ENCODE measurements at regions not wholly inside any gene's neighbourhood (a gene's known extent, or its start where the extent isn't known, plus 50 kb on each side); places are given as distances from the start of the nearest gene placed in this dataset.

DNA sequence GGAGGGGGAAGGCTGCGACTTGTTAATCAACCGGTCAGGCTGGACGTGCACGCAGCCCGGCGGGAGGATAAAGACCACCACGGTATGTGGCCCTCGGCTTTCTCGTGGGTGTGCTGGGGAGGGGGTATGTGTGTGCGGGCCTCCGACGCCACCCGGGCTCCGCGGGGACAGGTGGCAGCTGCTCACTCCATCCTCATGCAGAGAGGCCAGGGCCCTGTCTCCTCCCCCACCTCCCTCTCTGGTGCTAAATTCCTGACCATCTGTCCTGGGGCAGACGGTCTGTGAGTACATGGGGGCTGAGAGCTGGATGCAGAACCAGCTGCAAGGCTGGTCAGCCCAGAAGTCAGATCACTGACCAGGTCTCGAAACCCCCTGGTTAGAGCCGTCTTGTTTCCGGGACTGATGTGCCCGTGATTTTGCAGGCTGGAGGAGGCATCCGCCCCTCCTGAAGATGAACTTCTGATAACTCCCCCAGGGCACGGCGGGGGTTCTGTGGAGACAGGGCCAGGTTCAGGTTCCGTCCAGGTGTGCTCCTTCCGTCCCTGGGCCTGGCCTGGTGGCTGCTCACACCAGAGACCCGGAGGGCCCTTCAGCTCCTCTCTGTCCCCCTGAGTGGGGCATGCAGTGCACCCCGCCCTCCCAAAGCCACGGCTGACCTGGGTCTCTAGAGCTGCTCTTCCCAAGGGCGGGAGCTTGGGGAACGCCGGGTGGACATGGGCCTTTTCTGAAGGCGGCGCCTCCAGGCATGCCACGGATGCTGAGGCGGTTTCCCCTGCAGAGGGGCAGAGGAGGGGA lies 1119.7 kb downstream of the BRD1 start:
- intact Hi-C loops (cut with DNase I) = no loop called here
- DNase-seq (ENCODE audit: low spot score) = peak; percentile 80

DNA sequence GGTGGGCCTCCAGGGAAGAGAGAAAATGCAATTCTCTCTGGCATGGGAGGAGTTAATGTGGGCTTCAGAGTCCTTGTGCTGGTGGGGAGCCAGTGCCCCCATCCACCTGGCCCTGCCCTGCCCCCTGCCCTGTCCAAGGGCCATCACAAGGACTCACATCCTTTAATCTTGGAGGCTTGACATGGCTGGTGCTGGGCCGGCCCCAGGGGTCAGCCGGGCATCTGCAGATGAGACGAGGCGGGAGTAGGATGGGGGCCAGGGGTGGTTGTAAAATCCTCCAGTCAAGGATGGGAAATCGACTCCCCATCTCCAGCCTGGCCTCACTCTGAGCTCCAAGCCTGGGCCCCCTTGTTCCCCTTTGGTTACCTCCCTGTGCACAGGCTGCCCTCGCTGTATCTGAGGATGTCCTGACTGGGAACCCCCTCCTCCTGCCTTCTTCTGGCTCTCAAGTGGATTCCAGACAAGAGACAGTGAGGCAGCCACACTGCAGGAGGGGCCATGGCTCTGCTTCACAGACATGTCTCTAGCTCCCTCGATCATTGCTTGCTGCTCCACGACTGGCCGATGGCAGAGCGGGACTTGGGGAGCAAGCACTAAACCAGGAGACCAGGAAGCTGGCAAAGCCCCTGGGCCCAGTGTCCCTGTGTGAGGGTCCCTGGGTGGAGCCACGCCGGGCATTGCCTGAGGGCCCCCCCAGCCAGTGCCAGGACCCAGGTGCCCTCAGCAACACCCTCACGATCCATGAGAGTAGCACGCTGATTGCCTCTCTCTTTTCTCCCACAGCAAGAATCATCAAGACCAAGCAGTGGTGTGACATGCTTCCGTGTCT lies 1120.5 kb downstream of the BRD1 start:
- peak; percentile 38 for DNase-seq (ENCODE audit: low spot score)
- intact Hi-C loops (cut with DNase I) = no loop called here

DNA sequence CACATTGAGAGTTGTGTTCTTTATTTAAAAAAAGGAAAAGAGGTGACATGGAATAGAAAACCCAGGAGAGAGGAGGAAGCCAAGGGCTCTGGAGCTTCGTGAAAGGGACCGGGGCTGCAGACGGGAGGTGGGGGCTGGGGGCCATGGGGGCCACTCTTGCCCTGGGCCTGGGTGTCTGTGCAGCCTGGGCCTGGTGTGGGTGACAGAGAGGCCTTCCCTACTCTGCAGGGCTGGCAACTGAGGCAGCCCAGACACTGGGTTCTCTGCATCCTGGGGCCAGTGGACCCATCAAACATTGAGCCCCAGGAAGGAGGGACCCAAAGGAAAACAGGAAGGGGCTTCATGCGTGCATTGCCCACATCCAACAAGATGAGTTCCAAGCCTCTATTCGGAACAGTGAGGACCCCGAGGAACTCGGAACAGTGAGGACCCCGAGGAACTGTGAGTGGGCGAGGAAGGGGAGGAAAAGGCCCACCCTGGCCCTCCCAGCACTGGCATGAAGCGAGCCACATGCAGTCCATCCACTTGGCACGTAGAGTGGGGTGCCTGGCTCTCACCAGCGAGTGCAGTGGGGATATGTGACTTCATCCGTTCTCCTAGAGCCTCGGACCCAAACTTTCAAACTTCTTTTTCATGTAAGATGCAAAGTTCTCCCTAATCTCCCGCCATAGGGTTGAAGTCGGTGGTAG lies 1121.6 kb downstream of the BRD1 start:
- intact Hi-C loops (cut with DNase I) = no loop called here
- DNase-seq (ENCODE audit: low spot score) = peak; percentile 68

DNA sequence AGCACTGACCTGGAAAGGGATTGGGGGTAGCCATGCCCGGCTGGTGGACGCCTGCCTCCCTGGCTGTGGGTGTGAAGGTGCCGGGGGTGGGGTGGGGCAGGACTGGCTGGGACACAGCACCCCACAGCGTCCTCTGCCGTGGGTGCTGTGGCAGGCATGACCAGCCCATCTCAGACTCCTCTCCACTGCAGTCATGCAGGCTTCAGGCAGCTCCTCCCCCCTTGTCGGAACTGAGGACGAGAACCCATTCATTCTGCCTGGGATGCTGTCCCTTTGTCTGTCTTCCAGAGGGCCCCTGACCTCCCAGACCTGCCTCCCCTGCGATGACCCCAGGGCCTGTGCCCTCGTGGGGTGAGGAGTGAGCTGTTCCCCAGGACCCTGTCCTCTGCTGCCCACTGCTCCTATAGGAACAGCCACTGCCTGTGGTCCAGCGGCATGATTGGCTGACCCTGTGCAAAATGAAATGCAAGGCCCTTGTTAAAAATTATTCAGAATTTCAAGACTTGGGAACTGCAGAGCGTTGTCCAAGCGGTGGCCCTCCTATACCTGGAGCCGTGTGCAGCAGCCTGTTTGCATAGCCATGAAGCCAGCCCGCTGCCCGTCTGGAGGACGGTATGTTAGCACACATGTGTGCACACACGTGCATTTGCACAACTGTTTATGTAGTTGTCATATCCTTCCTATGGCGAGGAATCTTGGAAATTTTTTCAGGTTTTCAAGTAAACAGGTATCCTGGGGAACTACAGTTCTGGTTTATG lies 1122.3 kb downstream of the BRD1 start:
- intact Hi-C loops (cut with DNase I) = no loop called here
- peak; percentile 73 for DNase-seq (ENCODE audit: low spot score)

DNA sequence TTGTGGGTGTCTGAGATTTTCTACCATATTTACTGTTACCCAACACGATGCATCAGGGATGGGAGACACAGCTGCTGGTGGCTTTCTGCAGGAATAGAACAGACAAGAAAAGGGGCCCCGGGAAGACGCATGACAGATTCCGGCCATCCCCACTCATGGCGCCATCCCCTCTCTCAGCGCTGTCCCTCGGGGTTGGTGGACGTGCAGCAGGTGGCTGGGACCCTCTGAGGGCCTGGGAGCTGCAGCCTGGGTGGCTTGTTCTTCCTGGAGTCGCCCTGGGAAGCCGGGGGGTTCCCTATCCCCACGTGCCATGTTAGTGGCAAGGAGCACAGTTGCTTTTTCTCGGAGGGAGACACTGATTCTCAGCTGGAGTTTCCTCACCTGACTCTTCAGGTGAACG lies 1123.3 kb downstream of the BRD1 start:
- intact Hi-C loops (cut with DNase I) = no loop called here
- peak; percentile 31 for DNase-seq (ENCODE audit: low spot score)

DNA sequence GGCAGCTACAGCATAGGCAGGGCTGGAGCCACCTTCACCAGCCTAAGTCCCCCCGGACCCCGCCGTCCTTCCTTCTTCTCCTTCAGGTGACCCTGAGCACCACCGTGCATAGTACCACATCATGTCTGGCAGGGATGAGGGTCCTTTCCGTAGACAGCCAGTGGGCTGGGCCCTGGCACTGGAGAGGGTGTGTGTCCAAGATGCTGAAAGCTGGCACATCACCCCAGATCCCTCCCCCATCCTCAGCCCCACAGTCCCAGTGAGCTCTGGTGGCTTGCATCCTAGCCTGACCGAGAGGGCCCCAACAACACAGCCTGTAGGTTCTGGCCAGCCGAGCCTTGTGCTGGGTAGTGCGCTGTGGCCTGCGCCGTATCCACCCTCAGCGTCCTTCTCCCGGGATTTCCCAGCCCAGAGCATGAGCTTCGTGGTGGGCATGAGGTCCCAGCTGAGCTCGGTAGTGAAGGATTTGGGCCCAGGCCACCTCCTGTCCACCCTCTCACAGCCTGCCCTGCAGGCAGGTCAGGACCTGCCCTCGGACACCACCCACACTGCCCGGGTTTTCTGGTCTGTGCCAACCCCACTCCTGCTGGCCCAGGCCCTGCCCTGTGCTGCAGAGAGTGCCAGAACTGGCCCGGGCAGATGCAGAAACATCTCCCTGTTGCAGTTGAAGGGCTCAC lies 1124.3 kb downstream of the BRD1 start:
- peak; percentile 71 for DNase-seq (ENCODE audit: low spot score)
- intact Hi-C loops (cut with DNase I) = no loop called here

DNA sequence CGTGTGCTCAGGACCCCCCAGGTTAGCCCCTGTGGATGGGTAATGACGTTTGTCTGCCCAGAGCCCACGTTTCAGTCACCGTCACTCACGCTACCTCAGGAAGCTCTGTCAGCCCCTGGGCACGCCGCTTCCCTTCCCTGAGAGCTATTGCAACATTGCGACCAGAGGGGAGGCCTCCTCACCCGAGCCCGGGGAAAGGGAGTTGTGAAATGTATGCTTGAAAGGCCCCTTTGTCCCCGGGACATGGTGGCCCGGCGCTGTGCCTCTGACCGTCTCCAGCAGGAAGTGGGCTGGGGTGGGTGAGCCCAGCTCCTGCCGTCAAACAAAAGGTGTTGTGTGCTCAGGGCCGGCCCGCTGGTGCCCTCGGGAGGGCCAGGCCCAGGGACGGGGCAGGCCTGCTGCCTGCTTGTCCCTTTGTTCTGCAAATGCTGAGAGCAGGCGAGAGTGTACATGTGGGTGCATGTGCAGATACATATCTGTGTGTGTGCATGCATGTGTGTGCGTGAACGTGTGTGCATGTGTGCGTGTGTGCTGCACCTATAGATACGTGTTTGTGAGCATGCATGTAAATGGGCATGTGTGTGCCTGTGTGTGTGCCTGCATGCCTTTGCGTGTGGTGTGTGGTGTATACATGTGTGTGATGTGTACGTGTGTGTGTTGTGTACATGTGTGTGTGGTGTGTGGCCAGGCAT lies 1125.0 kb downstream of the BRD1 start:
- intact Hi-C loops (cut with DNase I) = no loop called here
- DNase-seq (ENCODE audit: low spot score) = peak; percentile 64

DNA sequence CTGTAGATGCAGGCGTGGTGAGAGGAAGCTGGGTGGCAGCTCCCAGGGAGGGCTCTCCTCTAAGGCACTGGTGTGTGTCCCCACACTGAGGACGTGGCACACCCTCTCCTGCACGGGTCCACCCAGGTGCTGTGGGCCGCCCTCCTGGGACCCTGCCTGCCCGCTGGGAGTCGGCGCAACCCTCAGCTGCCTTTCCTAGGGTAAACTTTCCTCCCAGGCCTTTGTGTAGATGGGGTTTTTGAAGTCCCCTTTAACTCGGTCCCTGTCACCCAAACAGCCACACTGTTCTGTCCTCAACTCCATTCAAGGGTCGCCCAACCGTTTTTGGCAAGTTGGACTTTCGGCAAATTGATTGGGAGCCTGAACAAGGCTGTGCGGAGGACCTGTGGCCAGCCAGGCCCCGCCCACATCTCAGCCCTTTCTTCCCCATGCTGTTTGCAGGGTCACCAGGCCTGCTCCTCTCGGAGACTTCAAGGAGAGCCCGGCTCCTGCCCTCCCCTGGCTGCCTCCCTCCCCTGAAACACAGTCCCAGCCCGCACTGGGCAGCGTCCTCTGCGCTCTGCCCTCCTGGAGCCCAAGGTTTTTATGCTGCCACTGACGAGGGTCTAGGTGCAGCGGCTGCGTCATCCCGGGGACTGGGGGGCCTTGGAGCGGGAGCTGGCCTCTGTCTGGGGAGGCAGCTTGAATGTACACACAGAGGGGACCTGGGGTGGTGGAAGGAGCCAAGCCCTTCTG lies 1126.2 kb downstream of the BRD1 start:
- intact Hi-C loops (cut with DNase I) = no loop called here
- no peak for DNase-seq (ENCODE audit: low spot score)

DNA sequence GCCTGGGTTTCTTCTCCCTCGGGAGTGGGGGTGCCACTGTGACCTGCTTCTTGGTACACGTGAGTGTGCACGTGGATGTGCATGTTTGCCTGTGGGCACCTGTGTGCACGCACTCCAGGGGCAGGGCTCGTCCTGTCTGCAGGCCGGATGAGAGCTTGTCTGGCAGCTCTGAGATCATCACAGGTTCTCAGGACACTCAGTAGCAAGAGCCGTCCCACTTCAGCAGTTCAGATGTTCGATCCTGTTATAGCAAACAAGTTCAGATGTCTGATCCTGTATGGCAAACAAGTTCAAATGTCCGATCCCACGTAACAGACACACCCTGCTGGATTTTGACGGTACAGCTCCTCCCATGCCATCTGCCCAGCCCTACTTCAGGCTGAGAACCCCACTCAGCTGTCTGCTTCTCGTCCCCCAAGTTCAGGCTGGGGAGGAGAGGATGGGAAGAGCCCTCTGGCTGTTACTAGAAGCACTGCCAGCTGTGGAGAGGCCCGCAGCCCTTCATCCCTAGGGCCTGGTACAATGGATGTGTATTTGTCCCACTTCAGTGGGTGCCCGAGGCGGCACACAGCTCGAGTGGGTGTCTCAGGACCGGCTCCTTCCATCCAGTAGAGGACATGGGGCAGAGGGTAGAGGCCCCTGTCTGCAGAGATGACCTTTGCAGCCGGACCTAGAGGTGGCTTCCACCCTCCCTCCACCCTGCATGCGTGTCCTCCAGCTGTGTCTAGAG lies 1126.9 kb downstream of the BRD1 start:
- no peak for DNase-seq (ENCODE audit: low spot score)
- intact Hi-C loops (cut with DNase I) = no loop called here

DNA sequence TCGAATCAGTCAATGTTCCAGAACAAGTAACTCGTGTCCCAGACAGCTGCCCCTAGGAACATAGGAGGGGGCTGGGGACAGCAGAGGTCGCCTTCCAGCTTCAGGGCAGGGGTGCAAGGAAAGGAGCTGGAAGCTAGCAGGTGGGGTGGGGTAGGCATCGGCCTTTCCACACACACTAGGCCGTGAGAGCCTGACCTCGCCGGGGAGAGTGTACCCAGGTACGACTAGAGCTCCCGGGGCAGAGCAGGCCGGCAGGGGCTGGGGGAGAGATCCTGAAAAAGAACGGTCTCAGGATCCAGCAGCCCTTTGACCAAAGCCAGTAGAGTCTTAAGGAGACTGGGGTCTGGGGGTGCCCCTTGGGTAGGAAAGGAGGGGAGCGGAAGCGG lies 1127.5 kb downstream of the BRD1 start:
- intact Hi-C loops (cut with DNase I) = no loop called here
- DNase-seq (ENCODE audit: low spot score) = no peak

DNA sequence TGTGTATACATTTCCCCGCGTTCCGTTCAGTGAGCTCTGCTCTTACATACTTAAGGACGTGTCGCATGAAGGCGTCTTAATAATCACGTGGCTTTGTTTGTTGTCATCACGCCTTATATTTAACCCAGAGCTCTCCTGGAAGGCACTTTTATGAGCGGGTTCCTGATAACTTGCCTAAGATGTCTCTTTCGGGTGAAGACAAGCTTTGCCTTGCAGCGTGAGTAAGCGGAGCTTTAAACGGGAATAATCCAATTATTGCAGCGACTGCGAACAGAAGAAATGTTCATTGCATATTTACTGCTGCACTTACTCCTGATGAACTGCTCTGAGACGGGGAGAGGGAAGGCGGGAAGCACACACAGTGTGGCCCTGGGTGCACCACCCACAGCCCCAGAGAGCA lies 1128.2 kb downstream of the BRD1 start:
- DNase-seq (ENCODE audit: low spot score) = no peak
- intact Hi-C loops (cut with DNase I) = no loop called here

DNA sequence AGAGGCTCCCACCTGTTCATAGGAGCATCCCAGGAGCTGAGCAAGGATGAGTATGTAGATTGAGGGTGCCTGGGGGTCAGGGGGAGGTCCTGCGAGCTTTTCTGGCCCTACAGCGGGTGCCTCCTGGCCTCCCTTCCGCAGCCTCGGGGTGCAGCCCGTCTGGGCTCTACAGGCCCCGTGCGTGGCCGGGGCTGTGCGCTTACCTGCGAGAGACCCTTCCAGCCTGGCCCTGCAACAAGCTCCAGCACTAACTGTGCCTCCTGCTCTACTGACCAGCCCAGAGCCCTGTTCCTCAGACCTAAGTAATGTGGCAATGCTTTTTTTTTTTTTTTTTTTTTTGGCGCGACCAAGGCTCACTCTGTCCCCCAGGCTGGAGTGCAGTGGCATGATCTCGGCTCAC lies 1129.1 kb downstream of the BRD1 start:
- intact Hi-C loops (cut with DNase I) = no loop called here
- DNase-seq (ENCODE audit: low spot score) = no peak

DNA sequence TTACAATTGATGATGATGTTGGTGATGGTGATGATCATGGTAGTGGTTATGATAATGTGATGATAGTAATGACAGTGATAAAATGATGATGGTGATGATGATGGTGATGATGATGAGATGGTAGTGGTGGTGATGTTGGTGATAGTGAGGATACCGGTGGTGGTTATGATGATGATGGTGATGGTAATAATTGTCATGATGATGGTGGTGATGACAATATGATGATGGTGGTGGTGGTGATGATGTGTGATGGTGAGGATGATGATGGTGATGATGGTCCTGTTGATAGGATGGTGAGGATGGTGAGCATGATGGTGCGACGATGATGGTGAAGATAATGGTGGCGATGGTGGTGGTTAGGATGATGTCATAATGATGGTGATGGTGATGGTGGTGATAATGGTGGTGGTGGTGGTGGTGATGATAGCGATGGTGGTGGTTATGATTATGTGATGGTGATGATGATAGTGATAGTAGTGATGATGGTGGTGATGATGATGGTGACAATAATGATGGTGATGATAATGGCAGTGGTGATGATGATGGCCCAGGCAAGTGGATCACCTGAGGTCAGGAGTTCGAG lies 1129.9 kb downstream of the BRD1 start:
- intact Hi-C loops (cut with DNase I) = no loop called here
- no peak for DNase-seq (ENCODE audit: low spot score)

DNA sequence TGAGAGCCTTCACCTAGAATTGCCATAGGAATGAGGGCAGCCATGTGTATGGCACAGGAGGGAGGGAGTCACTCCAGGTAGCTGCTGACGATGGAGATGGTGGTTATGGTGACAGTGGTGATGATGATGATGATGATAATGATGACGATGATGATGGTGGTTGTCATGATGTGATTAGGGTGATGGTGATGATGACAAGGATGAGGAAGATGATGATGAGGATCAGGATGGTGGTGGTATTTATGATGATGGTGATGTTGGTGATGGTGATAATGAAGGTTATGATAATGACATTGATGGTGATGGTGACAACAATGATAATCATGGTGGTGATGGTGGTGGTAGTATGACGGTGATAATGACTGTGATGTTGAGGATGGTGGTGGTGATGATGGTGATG lies 1130.5 kb downstream of the BRD1 start:
- intact Hi-C loops (cut with DNase I) = no loop called here

DNA sequence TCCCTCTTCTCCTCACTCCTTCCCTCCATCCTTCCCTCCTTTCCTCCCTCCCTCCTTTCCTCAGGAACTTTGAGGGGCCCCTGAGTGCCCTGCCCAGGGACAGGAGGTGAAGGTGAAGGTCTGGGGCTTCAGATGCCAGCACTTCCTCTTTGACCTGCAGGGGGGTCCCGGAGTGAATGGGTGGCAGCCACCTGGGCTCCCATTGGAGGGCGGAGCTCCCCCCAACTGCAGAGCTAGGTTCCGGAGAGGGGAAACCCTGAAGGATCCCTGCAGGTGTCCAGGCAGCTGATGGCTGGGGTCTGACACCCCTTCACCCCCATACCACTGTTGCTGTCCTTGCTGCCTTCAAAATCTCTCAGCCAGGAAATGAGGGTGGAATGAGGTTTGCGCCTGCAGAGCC lies 1131.3 kb downstream of the BRD1 start:
- intact Hi-C loops (cut with DNase I) = no loop called here
- DNase-seq (ENCODE audit: low spot score) = no peak

More for the DNA sequence above, 1130.5 kb downstream of the BRD1 start:
- no peak for DNase-seq (ENCODE audit: low spot score)

DNA sequence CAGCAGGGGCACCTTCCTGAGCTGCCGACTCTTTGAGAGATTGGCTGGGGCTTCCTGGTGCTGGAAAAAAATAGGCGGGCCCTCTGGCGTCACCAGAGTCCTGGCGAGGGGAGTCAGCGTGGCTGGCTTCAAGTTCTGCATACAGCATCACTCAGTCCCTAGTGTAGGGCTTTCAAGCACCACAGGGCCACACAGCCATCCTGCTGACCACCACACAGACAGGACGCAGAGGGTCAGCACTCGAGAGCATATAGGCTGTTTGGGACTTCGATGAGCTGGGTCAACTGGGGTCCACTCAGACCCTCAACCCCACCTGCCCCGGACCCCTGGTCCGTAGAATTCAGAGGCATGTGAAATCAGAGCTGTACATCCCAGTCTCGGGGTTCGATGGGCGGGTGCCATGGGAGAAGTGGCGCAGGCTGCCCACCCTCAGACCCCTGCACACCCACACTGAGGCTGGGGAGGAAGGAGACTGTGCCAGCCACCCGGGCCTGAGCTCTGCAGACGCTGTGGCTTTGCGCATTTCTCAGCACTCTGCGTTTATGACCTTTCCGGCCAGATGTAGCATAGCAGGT lies 1131.9 kb downstream of the BRD1 start:
- no peak for DNase-seq (ENCODE audit: low spot score)
- intact Hi-C loops (cut with DNase I) = no loop called here
